Mucosa of rectum (tissue), 2 donors: ENCODE measurements at regions not wholly inside any gene's neighbourhood (a gene's known extent, or its start where the extent isn't known, plus 50 kb on each side); places are given as distances from the start of the nearest gene placed in this dataset.

ENCODE experiments used
- H3K27ac ChIP-seq, 2 donors: one replicate each; pipeline ENCODE4 v1.7.0; 2013; ENCODE audit warnings: inconsistent platforms in 2 of 2, low read depth in 2 of 2, low read length in 2 of 2
- H3K27me3 ChIP-seq, 2 donors: one replicate each; pipeline ENCODE4 v1.7.0; 2013; ENCODE audit warnings: low read length in 2 of 2; ENCODE audit not compliant: control insufficient read depth in 2 of 2, insufficient read depth in 2 of 2
- H3K36me3 ChIP-seq, 2 donors: one replicate each; pipeline ENCODE4 v1.7.0; 2013; ENCODE audit warnings: low read length in 2 of 2; ENCODE audit not compliant: control insufficient read depth in 2 of 2, insufficient read depth in 2 of 2
- H3K4me1 ChIP-seq, 2 donors: one replicate each; pipeline ENCODE4 v1.7.0; 2013; ENCODE audit warnings: low read length in 2 of 2, mild to moderate bottlenecking in 1 of 2; ENCODE audit not compliant: control insufficient read depth in 2 of 2, insufficient read depth in 2 of 2
- H3K4me3 ChIP-seq, 2 donors: one replicate each; pipeline ENCODE4 v1.7.0; 2013; ENCODE audit warnings: low read length in 2 of 2
- H3K9ac ChIP-seq, 2 donors: one replicate each; pipeline ENCODE4 v1.7.0; 2013; ENCODE audit warnings: low read length in 2 of 2, low read depth in 1 of 2, mild to moderate bottlenecking in 1 of 2
- H3K9me3 ChIP-seq, 2 donors: one replicate each; pipeline ENCODE4 v1.7.0; 2013; ENCODE audit warnings: low read length in 2 of 2; ENCODE audit not compliant: control insufficient read depth in 2 of 2
- donor health status: healthy.
- donor health status: Normal muscosa, but diverticular disease.

- H3K4me3 ChIP-seq: no peak overlapping the region
- no peaks in the 10 kb centered on the region for H3K4me1 ChIP-seq
- no peaks in the 10 kb centered on the region for H3K27me3 ChIP-seq
- H3K9ac ChIP-seq: no peak overlapping the region
- H3K27ac ChIP-seq: no peak overlapping the region
- H3K9me3 ChIP-seq: no peaks in the 10 kb centered on the region
- no peaks in the 10 kb centered on the region for H3K36me3 ChIP-seq
Observed at GRCh38 chr6:81998432-81998831, 246.0 kb upstream of the TENT5A start.

- Histone ChIP-seq H3K27me3 (no peaks in the 10 kb centered on the region), H3K9ac (no peak overlapping the region), H3K9me3 (no peaks in the 10 kb centered on the region), H3K4me3 (no peak overlapping the region), H3K36me3 (no peaks in the 10 kb centered on the region), H3K27ac (no peak overlapping the region), H3K4me1 (no peaks in the 10 kb centered on the region)
Observed at GRCh38 chr6:81997090-81997926, 244.8 kb upstream of the TENT5A start.

GRCh38 chr6:81996414-81996813 lies 243.9 kb upstream of the TENT5A start:
- no peak overlapping the region for H3K27ac ChIP-seq

GRCh38 chr6:81995548-81996289 lies 243.2 kb upstream of the TENT5A start:
- Histone ChIP-seq H3K36me3 (no peaks in the 10 kb centered on the region), H3K4me3 (no peak overlapping the region), H3K27ac (no peak overlapping the region)

More at GRCh38 chr6:81996414-81996813, 243.9 kb upstream of the TENT5A start:
- no peaks in the 10 kb centered on the region for H3K27me3 ChIP-seq
- no peaks in the 10 kb centered on the region for H3K4me1 ChIP-seq
- no peak overlapping the region for H3K4me3 ChIP-seq
- H3K36me3 ChIP-seq: no peaks in the 10 kb centered on the region
- no peak overlapping the region for H3K9ac ChIP-seq
- H3K9me3 ChIP-seq: no peaks in the 10 kb centered on the region

GRCh38 chr6:81988871-81989270 lies 236.4 kb upstream of the TENT5A start:
- H3K4me1 ChIP-seq: no peaks in the 10 kb centered on the region
- H3K36me3 ChIP-seq: no peaks in the 10 kb centered on the region
- no peaks in the 10 kb centered on the region for H3K27me3 ChIP-seq
- H3K9me3 ChIP-seq: no peaks in the 10 kb centered on the region
- no peak overlapping the region for H3K9ac ChIP-seq
- H3K27ac ChIP-seq: no peak overlapping the region
- no peak overlapping the region for H3K4me3 ChIP-seq

More at GRCh38 chr6:81995548-81996289, 243.2 kb upstream of the TENT5A start:
- no peak overlapping the region for H3K9ac ChIP-seq
- no peaks in the 10 kb centered on the region for H3K9me3 ChIP-seq
- H3K27me3 ChIP-seq: no peaks in the 10 kb centered on the region
- no peaks in the 10 kb centered on the region for H3K4me1 ChIP-seq

- no peaks in the 10 kb centered on the region for H3K27me3 ChIP-seq
Observed at GRCh38 chr6:81988446-81988845, 236.0 kb upstream of the TENT5A start.

GRCh38 chr6:81987293-81987692 lies 234.8 kb upstream of the TENT5A start:
- Histone ChIP-seq H3K4me3 (no peak overlapping the region), H3K36me3 (no peaks in the 10 kb centered on the region), H3K27me3 (no peaks in the 10 kb centered on the region), H3K9me3 (no peaks in the 10 kb centered on the region), H3K27ac (no peak overlapping the region), H3K4me1 (no peaks in the 10 kb centered on the region), H3K9ac (no peak overlapping the region)

More at GRCh38 chr6:81988446-81988845, 236.0 kb upstream of the TENT5A start:
- Histone ChIP-seq H3K9me3 (no peaks in the 10 kb centered on the region), H3K4me1 (no peaks in the 10 kb centered on the region), H3K27ac (no peak overlapping the region), H3K36me3 (no peaks in the 10 kb centered on the region), H3K9ac (no peak overlapping the region), H3K4me3 (no peak overlapping the region)

GRCh38 chr6:81985191-81985590 lies 232.7 kb upstream of the TENT5A start:
- no peak overlapping the region for H3K4me3 ChIP-seq
- H3K27me3 ChIP-seq: no peaks in the 10 kb centered on the region
- no peak overlapping the region for H3K27ac ChIP-seq
- H3K36me3 ChIP-seq: no peaks in the 10 kb centered on the region
- H3K9ac ChIP-seq: no peak overlapping the region
- no peaks in the 10 kb centered on the region for H3K9me3 ChIP-seq
- no peaks in the 10 kb centered on the region for H3K4me1 ChIP-seq

- H3K9ac ChIP-seq: no peak overlapping the region
- no peak overlapping the region for H3K4me3 ChIP-seq
- no peaks in the 10 kb centered on the region for H3K4me1 ChIP-seq
- H3K27ac ChIP-seq: no peak overlapping the region
- H3K27me3 ChIP-seq: no peaks in the 10 kb centered on the region
- no peaks in the 10 kb centered on the region for H3K9me3 ChIP-seq
- H3K36me3 ChIP-seq: no peaks in the 10 kb centered on the region
Observed at GRCh38 chr6:81984599-81984998, 232.1 kb upstream of the TENT5A start.

GRCh38 chr6:81981812-81982211 lies 229.3 kb upstream of the TENT5A start:
- Histone ChIP-seq H3K27ac (no peak overlapping the region), H3K9me3 (no peaks in the 10 kb centered on the region), H3K9ac (no peak overlapping the region), H3K4me3 (no peak overlapping the region), H3K4me1 (no peaks in the 10 kb centered on the region), H3K27me3 (no peaks in the 10 kb centered on the region), H3K36me3 (no peaks in the 10 kb centered on the region)
